WTC11 (cell line): ENCODE measurements at regions not wholly inside any gene's neighbourhood (a gene's known extent, or its start where the extent isn't known, plus 50 kb on each side); places are given as distances from the start of the nearest gene placed in this dataset.
"Not testable (repeated sequence)": the region's sequence is repeated elsewhere in the genome, so short reads cannot be mapped to it uniquely, and the experiment has no call there.

Experiments
- ATAC-seq: fragments of 200-7000 bp; cut with Tn5 transposase; 2 replicates; pipeline ENCODE4 v1.10.0; 2021; ENCODE audit warnings: mild to moderate bottlenecking, moderate library complexity
- CTCF ChIA-PET: fragments of 300-600 bp; sonication (Branson Sonifier 250); formaldehyde crosslinking; loops from one replicate; lab custom pipeline; 2021; ENCODE audit warnings: antibody characterized with exemption; lab: Charles Lee
- POLR2A ChIA-PET: fragments of 350-600 bp; sonication (Branson Sonifier 250); formaldehyde crosslinking; loops from one replicate; lab custom pipeline; 2021; ENCODE audit warnings: antibody characterized with exemption; lab: Charles Lee
- DNase-seq: peaks from one replicate; pipeline ENCODE4 v3.0.0; 2021; ENCODE audit warnings: low spot score
- H3K27ac Mint-ChIP-seq: 2 replicates; pipeline ENCODE4 v1.8.0; 2021; ENCODE audit warnings: mixed read lengths
- H3K27me3 Mint-ChIP-seq: 2 replicates; pipeline ENCODE4 v1.8.0; 2021; ENCODE audit warnings: low read depth, mild to moderate bottlenecking, moderate library complexity, mixed read lengths
- H3K36me3 Mint-ChIP-seq: 2 replicates; pipeline ENCODE4 v1.8.0; 2021; ENCODE audit warnings: mixed read lengths
- H3K4me1 Mint-ChIP-seq: 2 replicates; pipeline ENCODE4 v1.8.0; 2022; ENCODE audit warnings: mixed read lengths
- H3K4me3 Mint-ChIP-seq: 2 replicates; pipeline ENCODE4 v1.8.0; 2021; ENCODE audit warnings: mild to moderate bottlenecking, moderate library complexity, mixed read lengths
- H3K9me3 Mint-ChIP-seq: 2 replicates; pipeline ENCODE4 v1.8.0; 2021; ENCODE audit warnings: mixed read lengths
- ATF2 ChIP-seq: sonication (generic); formaldehyde crosslinking; IDR thresholded peaks from 2 replicates; pipeline ENCODE4 v1.8.1; 2022; ENCODE audit warnings: low read depth, missing genetic modification reagents, borderline replicate concordance
- CBFB ChIP-seq: sonication (generic); formaldehyde crosslinking; IDR thresholded peaks from 2 replicates; pipeline ENCODE4 v1.8.1; 2022; ENCODE audit warnings: mild to moderate bottlenecking, low read depth, missing genetic modification reagents
- EMX1 ChIP-seq: fragments of 250-450 bp; sonication (Bioruptor Pico); IDR thresholded peaks from 2 replicates; pipeline ENCODE4 v1.8.0; 2021; ENCODE audit warnings: mild to moderate bottlenecking
- FOXP1 ChIP-seq: sonication (generic); formaldehyde crosslinking; IDR thresholded peaks from 2 replicates; pipeline ENCODE4 v1.8.0; 2022; ENCODE audit warnings: missing genetic modification reagents, mild to moderate bottlenecking, moderate library complexity, borderline replicate concordance
- GABPB1 ChIP-seq: sonication (generic); formaldehyde crosslinking; IDR thresholded peaks from 2 replicates; pipeline ENCODE4 v1.8.1; 2023; ENCODE audit warnings: mild to moderate bottlenecking, missing genetic modification reagents
- IRF2 ChIP-seq: sonication (generic); formaldehyde crosslinking; IDR thresholded peaks from 2 replicates; pipeline ENCODE4 v1.8.0; 2022; ENCODE audit warnings: low read depth, missing genetic modification reagents, borderline replicate concordance
- NFATC4 ChIP-seq: fragments of 250-450 bp; sonication (Bioruptor Pico); IDR thresholded peaks from 2 replicates; pipeline ENCODE4 v1.9.0; 2021; ENCODE audit warnings: mild to moderate bottlenecking
- NFE2L1 ChIP-seq: sonication (generic); formaldehyde crosslinking; IDR thresholded peaks from 2 replicates; pipeline ENCODE4 v1.8.1; 2023; ENCODE audit warnings: missing genetic modification reagents
- NR2C2 ChIP-seq: sonication (generic); formaldehyde crosslinking; IDR thresholded peaks from 2 replicates; pipeline ENCODE4 v1.8.0; 2022; ENCODE audit warnings: mild to moderate bottlenecking, missing genetic modification reagents
- OVOL2 ChIP-seq: fragments of 250-450 bp; sonication (Bioruptor Pico); IDR thresholded peaks from 2 replicates; pipeline ENCODE4 v1.9.0; 2021; ENCODE audit warnings: mild to moderate bottlenecking, borderline replicate concordance
- SMAD3 ChIP-seq: sonication (generic); formaldehyde crosslinking; IDR thresholded peaks from 2 replicates; pipeline ENCODE4 v1.8.0; 2022; ENCODE audit warnings: missing genetic modification reagents, mild to moderate bottlenecking, borderline replicate concordance
- SMAD4 ChIP-seq: sonication (generic); formaldehyde crosslinking; IDR thresholded peaks from 2 replicates; pipeline ENCODE4 v1.8.0; 2022; ENCODE audit warnings: mild to moderate bottlenecking, missing genetic modification reagents
- TEAD1 ChIP-seq: sonication (generic); formaldehyde crosslinking; IDR thresholded peaks from 2 replicates; pipeline ENCODE4 v1.8.0; 2022; ENCODE audit warnings: mild to moderate bottlenecking, missing genetic modification reagents
- ZBTB21 ChIP-seq: sonication (generic); formaldehyde crosslinking; IDR thresholded peaks from 2 replicates; pipeline ENCODE4 v1.8.1; 2023; ENCODE audit warnings: mild to moderate bottlenecking, missing genetic modification reagents, borderline replicate concordance
- ZNF423 ChIP-seq: fragments of 250-450 bp; sonication (Bioruptor Pico); IDR thresholded peaks from 2 replicates; pipeline ENCODE4 v2.1.2; 2022; ENCODE audit warnings: mild to moderate bottlenecking, moderate library complexity
- ZNF532 ChIP-seq: fragments of 250-450 bp; sonication (Bioruptor Pico); IDR thresholded peaks from 2 replicates; pipeline ENCODE4 v1.9.0; 2021; ENCODE audit warnings: mild to moderate bottlenecking, borderline replicate concordance
- TF ChIP-seq, protein P1 (sequence below): sonication (generic); formaldehyde crosslinking; IDR thresholded peaks from 2 replicates; pipeline ENCODE4 v1.8.0; 2022; ENCODE audit warnings: mild to moderate bottlenecking, missing genetic modification reagents
- TF ChIP-seq, protein P2 (sequence below): sonication (generic); formaldehyde crosslinking; IDR thresholded peaks from 2 replicates; pipeline ENCODE4 v1.8.0; 2022; ENCODE audit warnings: mild to moderate bottlenecking, missing genetic modification reagents

- Mint-ChIP-seq H3K9me3 (no peaks in the 10 kb centered on the region), H3K4me1 (peaks cover 29% of the 10 kb centered on the region), H3K36me3 (no peaks in the 10 kb centered on the region), H3K27me3 (0 out of 2 replicates have a peak, but pooled peaks cover 3% of the 10 kb centered on the region), H3K27ac (peak overlapping the region; percentile 16; the same call in 1 of the 2 replicates), H3K4me3 (no peak overlapping the region)
- no peak for DNase-seq
- ChIA-PET POLR2A (interaction anchor here (0.8 to 1.4 kb wide), 5 partner anchors 20 to 126 kb away, joined by 3 to 4 read pairs (median 3); partner anchors contain the start of gene PTMA), CTCF (interaction anchor here (0.8 to 5.2 kb wide), 7 partner anchors 20 to 68 kb away, joined by 3 to 48 read pairs (median 8); no protein-coding TSS in a partner anchor)
- TF ChIP-seq FOXP1 (CRISPR knock-in tag): no peak
- TF ChIP-seq NR2C2 (CRISPR knock-in tag): no peak
- no peak for TF ChIP-seq SMAD4 (CRISPR knock-in tag)
- TF ChIP-seq ZNF423 (CRISPR knock-in tag): peak; percentile 13; the same call in 1 of the 2 replicates
- TF ChIP-seq, protein P1, sequence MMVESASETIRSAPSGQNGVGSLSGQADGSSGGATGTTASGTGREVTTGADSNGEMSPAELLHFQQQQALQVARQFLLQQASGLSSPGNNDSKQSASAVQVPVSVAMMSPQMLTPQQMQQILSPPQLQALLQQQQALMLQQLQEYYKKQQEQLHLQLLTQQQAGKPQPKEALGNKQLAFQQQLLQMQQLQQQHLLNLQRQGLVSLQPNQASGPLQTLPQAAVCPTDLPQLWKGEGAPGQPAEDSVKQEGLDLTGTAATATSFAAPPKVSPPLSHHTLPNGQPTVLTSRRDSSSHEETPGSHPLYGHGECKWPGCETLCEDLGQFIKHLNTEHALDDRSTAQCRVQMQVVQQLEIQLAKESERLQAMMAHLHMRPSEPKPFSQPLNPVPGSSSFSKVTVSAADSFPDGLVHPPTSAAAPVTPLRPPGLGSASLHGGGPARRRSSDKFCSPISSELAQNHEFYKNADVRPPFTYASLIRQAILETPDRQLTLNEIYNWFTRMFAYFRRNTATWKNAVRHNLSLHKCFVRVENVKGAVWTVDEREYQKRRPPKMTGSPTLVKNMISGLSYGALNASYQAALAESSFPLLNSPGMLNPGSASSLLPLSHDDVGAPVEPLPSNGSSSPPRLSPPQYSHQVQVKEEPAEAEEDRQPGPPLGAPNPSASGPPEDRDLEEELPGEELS (CRISPR knock-in tag): no peak
- TF ChIP-seq, protein P2, sequence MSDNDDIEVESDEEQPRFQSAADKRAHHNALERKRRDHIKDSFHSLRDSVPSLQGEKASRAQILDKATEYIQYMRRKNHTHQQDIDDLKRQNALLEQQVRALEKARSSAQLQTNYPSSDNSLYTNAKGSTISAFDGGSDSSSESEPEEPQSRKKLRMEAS (CRISPR knock-in tag): no peak
- ATAC-seq: no peak
These were observed 53.8 kb downstream of the TEX44 start for GRCh38 chr2:231646476-231646875.

DNA sequence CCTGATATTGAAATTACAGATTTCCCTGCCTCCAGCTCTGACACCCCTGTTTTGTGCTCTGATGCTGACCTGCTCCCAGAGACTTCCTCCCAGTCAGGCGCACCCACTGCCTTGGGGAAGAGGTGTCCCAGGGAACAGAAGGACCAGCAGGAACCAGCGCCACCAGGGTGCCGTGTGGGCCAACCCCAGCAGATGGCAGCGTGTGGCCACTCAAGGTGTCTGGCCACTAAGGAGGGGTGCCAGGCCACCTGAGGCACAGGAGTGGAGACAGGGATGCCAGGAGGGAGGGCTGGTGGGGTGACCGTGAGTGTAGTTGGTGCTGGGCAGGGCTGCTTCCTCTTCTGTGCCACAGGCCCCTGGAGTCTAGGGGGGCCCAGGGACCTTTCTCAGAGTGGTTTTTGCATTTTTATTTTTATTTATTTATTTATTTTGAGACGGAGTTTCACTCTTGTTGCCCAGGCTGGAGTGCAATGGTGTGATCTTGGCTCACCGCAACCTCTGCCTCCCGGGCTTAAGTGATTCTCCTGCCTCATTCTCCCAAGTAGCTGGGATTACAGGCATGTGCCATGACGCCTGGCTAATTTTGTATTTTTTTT lies 56.0 kb downstream of the TEX44 start:
- DNase-seq (peak; percentile 84), ATAC-seq (peak; percentile 89)
- H3K4me3 Mint-ChIP-seq: no peak overlapping the region
- H3K27ac Mint-ChIP-seq: no peak overlapping the region
- no peaks in the 10 kb centered on the region for H3K27me3 Mint-ChIP-seq
- ChIA-PET POLR2A (interaction anchor here (1.5 kb wide), 1 partner anchor 25 kb away, joined by 4 read pairs; no protein-coding TSS in a partner anchor), CTCF (interaction anchor here (0.6 to 5.2 kb wide), 6 partner anchors 25 to 138 kb away, joined by 3 to 48 read pairs (median 10); partner anchors contain the start of gene COPS7B)
- H3K36me3 Mint-ChIP-seq: no peaks in the 10 kb centered on the region
- TF ChIP-seq, protein P2 (CRISPR knock-in tag): no peak
- TF ChIP-seq ZNF423 (CRISPR knock-in tag): peak; percentile 29; the same call in 1 of the 2 replicates
- H3K4me1 Mint-ChIP-seq: peaks cover 21% of the 10 kb centered on the region
- no peaks in the 10 kb centered on the region for H3K9me3 Mint-ChIP-seq

DNA sequence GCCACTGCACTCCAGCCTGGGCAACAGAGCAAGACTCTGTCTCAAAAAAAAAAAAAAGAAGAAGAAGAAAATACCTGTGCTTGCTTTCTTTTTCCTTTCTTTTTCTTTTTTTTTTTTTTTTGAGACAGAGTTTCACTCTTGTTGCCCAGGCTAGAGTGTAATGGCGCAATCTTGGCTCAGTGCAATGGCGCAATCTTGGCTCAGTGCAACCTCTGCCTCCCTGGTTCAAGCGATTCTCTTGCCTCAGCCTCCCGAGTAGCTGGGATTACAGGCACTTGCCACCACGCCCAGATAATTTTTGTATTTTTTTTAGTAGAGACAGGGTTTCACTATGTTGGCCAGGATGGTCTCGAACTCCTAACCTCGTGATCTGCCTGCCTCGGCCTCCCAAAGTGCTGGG lies 56.8 kb upstream of the PTMA start:
- POLR2A ChIA-PET: interaction anchor here (0.9 kb wide), 1 partner anchor 15 kb away, joined by 5 read pairs; no protein-coding TSS in a partner anchor
- not testable (repeated sequence) for H3K4me3 Mint-ChIP-seq, H3K27ac Mint-ChIP-seq, DNase-seq, H3K27me3 Mint-ChIP-seq, H3K36me3 Mint-ChIP-seq, ATAC-seq, H3K9me3 Mint-ChIP-seq
- H3K4me1 Mint-ChIP-seq: peaks cover 22% of the 10 kb centered on the region
- CTCF ChIA-PET: interaction anchor here (0.7 to 2.0 kb wide), 2 partner anchors 16 to 26 kb away, joined by 3 to 7 read pairs; no protein-coding TSS in a partner anchor

DNA sequence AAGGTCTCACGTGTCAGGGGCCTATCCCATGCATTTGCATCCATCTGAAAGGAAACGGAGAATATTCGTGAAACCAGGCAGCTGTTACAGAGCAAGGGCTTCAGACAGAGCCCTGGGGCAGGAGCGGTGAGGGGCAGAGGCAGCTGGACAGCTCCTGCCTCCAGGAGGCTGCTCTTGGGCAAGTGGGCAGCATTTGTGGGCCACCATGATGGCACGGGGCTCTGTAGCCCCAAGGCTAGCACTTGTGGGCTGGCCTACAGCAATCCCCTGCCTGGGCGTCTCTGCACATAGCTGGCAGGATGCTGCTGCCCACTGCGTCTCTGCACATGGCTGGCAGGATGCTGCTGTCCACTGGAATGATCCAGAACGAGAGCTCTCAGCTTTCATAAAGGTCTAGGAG lies 52.8 kb upstream of the PTMA start:
- H3K4me1 Mint-ChIP-seq: peaks cover 14% of the 10 kb centered on the region
- peak; percentile 64 for ATAC-seq
- H3K27ac Mint-ChIP-seq: peak overlapping the region; percentile 90
- DNase-seq: no peak
- ChIA-PET CTCF (interaction anchor here (0.6 to 5.5 kb wide), 5 partner anchors 18 to 44 kb away, joined by 3 to 46 read pairs (median 4); no protein-coding TSS in a partner anchor), POLR2A (interaction anchor here (0.6 to 1.4 kb wide), 4 partner anchors 18 to 90 kb away, joined by 3 to 11 read pairs (median 3); no protein-coding TSS in a partner anchor)
- H3K4me3 Mint-ChIP-seq: 0 out of 2 replicates have a peak overlapping the region, but pooled peaks have one; percentile 13
- H3K36me3 Mint-ChIP-seq: no peaks in the 10 kb centered on the region
- no peaks in the 10 kb centered on the region for H3K9me3 Mint-ChIP-seq
- H3K27me3 Mint-ChIP-seq: peaks cover 8% of the 10 kb centered on the region
- no peak for TF ChIP-seq ATF2
- 0 out of 2 replicates have a peak, but pooled peaks have one; percentile 59 for TF ChIP-seq TEAD1 (CRISPR knock-in tag)
- TF ChIP-seq NFATC4 (CRISPR knock-in tag): no peak
- no peak for TF ChIP-seq IRF2 (CRISPR knock-in tag)
- TF ChIP-seq SMAD3 (CRISPR knock-in tag): 0 out of 2 replicates have a peak, but pooled peaks have one; percentile 10
- TF ChIP-seq CBFB (CRISPR knock-in tag): no peak
- no peak for TF ChIP-seq EMX1 (CRISPR knock-in tag)
- 0 out of 2 replicates have a peak, but pooled peaks have one; percentile 13 for TF ChIP-seq ZBTB21 (CRISPR knock-in tag)
- TF ChIP-seq GABPB1 (CRISPR knock-in tag): no peak
- TF ChIP-seq OVOL2 (CRISPR knock-in tag): no peak
- TF ChIP-seq FOXP1 (CRISPR knock-in tag): no peak
- TF ChIP-seq ZNF532: no peak
- no peak for TF ChIP-seq NFE2L1 (CRISPR knock-in tag)
